GM21576 (cell line): ENCODE measurements at regions not wholly inside any gene's neighbourhood (a gene's known extent, or its start where the extent isn't known, plus 50 kb on each side); places are given as distances from the start of the nearest gene placed in this dataset.

ENCODE experiments used
- ATAC-seq: cut with Tn5 transposase; IDR thresholded peaks from one replicate; pipeline ENCODE4 v1.9.1; 2021; ENCODE audit warnings: mild to moderate bottlenecking, moderate library complexity; ENCODE audit not compliant: unreplicated experiment

DNA sequence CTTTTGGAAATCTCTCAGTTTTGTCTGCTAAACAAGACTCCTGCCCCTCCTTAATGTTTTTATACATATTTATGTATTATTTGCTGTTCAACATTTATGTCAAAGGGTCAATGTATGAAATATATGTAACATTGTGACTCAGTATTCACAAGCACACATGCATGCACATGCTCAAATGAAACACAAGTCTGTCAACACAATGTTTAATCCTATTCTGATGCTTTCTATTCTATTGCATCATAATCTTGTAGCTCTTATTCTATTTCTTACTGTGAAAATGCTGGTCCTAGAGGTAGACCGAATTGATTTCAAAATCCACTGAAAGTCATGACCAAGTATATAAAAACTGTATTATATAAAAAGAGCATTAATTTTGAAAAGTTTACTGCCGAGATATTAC, 1463.3 kb downstream of the C4orf33 start:
- ATAC-seq = no peak

DNA sequence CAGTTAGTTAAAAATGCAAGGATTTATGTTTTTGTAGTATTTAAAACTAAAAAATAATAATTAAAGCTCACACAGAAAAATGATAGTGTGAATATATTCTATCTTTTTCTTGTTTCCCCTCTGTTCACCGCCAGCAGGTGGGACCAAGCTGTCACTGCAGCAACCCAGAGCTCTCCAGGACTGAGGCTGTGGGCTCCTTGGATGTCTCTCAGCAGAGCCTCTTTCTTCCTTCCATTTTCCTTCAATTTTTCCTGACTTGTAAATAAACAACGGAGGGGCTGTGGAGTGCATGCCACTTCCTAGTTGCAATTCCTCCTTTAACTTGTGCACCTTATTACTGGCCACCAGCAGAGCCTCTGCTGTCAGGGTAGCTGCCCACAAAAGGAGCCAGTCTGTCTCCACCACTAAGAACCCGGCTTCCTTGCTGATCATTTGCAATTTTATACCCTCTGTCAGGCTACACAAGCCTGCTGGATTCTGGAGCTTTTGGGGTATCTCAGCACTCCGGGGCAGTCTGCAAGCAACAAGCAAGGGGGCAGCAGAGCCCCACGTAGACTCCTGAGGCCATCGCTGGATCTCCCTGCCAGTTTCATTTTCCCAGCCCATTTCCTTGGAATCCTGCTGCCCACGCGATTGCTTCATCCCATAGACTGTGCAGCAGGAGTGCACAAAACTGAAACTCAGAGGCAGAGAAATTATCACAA, 1467.4 kb downstream of the C4orf33 start:
- no peak for ATAC-seq

DNA sequence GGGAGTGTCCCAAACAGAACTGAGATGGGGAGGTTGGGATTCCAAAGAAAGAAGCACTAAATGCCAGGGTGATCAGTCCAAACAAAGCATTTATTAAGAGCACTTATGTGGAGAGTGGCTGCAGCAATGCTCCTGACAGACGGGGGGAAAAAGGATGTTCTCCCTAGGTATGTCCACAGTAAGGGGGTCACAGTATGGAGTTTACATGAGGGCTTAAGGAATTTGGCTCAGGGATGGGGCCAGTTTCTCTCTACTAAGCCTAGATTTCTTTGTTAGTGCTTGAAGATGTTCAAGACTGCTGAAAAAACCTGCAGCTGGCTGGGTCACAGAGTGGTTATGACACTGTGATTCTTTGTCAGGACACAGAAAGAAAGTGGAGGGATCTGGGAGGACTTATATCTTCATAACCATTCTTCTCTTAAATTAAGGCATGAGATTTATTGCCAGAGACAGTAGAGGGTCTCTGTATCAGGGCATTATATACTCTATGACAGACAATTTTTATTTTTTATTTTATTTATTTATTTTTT, 1468.0 kb downstream of the C4orf33 start:
- no peak for ATAC-seq

DNA sequence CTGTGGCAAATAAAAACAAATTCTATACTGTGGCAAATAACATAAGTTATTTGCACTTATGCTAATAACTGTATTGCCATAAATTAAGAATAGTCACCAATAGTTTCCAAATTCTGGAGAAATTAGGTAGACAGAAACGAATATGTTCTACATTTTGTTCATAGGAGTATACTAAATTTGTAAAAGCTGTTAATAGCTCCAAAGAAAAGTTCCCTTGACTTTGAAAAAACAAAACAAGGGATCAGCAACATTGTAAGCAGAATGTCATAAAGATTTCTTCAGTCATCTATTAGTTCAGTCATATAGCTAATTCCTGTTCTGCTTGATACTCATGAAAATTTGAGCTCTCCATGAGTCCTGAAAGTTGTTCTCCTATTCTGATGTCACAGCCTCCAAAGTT, 1472.8 kb downstream of the C4orf33 start:
- no peak for ATAC-seq

DNA sequence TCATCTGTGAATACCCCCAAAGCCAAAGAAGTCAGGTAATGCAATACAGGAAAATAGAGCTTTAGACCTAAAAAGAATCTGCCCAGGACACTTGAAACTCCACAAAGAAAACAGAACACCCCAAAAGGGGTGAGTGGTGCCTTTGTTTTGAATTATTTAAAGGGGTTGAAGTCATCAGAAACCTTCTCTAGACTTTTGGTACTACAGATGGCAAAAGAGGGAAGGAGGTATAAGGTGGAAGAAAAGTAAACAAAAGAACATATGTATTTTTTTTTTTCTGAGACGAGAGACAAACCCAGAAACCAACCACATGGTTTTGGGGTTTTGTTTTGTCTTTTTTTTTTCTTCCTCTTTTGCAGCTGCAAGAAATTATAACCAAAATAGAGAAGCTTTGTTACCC, 1477.8 kb downstream of the C4orf33 start:
- ATAC-seq = no peak

DNA sequence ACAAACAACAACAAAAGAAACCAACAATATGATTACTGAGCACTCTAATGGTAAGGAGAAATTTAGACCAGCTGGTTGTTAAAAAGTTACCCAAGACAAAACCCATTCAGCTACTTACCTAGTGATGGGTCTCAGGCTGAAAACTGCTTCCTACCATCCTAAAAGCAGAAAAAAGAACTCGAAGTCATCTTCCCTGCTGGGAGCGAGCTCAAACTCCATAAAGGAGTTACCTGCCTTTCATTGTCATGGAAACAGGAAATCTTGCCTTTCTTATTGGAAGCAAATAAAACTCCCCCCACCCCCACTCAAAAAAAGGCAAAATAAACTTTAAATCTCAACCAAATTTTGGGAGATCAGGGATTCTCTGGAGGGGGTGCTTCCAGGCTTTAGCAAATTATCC, 1478.3 kb downstream of the C4orf33 start:
- ATAC-seq = no peak

DNA sequence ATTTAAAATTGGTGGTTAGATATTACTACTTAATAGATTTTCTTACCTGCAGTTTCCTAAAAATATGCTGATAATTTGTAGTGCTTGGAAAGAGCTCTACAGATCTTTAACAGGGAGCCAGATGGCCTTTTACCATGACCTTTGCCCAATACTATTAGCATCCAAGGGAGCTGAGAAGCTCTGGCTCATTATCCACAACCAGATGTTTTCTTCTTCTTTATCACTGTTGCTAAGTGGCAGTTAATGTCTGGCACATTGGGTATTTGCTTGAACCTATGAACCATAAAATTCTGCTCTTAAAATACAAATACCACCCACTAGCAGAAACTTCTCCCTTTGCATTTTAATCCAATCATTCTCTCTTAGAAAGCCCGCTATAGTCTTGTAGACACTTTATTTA, 1480.3 kb downstream of the C4orf33 start:
- no peak for ATAC-seq

DNA sequence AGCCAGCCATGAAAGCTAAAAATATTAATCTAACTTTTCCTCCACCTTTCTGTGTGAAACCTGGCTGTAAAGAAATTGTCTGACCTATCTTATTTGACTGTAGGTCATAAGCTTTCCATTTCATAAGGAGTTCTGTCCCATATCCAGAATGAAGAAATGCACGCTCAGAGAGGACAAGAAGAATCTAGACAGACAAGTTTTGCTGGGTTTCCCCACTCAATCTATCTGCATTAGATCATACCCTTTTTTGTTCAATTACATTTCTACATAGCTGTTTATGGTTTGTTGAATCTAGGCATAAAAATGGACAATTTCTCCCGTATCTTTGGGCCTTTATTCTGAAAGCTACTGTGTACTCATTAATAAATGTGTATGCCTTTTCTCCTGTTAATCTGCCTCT, 1495.1 kb downstream of the C4orf33 start:
- ATAC-seq = no peak

DNA sequence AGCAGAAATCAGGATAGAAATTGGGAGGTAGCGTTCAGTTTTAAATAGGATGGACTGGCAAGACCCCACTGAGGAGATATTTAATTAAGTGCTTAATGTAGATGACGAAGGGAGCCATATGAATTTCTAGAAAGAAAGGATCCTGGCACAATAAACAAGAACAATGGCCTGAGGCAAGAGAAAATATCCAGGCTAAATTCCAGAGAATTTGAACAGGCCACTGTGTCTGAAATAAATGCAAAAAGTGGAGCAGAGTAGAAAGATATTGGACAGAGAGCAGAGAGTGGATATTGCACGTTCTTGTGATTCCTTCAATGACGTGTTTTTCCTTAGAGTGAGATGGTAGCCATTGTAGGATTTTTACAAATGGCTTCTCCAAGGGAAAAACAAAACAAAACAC, 1504.8 kb downstream of the C4orf33 start:
- ATAC-seq = no peak

DNA sequence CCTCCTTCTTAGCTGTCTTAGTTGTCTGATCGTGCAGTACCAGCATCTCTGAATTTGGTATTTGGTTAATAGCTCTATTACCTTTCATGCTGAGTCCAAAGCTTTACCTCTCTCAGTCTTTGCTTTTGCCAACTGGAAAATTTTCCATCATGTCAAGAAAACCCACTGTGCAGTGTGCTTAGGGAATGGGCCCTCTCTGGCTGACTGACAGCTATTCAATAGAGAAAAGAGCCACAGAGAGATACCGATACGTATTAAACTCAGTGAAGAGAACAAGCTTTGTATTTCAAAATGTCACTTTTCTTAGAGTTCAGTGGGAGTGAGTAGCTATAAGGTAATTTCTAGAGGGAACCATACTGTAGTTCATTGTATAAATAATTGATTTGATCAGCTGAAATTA, 1507.1 kb downstream of the C4orf33 start:
- ATAC-seq = no peak

DNA sequence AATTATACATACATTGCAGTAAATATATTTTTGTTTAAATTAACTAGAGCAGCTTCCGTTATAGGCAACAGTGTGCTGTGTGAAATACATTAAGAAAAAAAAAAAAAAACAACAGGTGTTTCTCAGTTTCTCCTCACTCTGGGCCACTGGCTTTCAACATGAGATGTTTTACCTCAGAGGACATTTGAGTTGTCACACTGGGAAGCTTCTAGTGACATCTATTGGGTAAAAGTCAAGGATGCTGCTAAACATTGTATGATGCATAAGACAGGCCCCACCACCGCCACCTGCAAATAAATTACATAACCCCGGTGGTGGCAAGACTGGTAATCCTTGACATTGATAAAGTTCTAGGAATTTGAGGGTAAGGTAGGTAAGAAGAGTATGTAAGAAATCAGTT, 1512.2 kb downstream of the C4orf33 start:
- no peak for ATAC-seq

DNA sequence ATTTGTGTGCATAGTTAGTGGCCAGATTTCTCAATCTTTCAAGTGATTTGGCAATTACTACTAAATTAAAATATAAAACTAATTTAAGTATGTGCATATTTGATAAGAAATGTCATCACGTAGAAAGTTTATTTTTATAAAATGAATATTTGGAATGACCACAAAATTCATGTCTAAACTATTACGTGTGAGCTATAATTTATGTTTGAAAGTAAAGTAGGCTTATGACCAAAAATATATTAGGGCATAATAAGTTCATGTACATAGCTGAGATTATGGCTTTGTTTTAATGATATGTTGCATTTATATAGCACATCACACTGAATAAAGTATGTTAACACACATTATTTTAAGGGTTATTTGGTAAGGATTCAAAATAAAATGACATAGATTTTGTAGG, 1532.6 kb downstream of the C4orf33 start:
- ATAC-seq = no peak

DNA sequence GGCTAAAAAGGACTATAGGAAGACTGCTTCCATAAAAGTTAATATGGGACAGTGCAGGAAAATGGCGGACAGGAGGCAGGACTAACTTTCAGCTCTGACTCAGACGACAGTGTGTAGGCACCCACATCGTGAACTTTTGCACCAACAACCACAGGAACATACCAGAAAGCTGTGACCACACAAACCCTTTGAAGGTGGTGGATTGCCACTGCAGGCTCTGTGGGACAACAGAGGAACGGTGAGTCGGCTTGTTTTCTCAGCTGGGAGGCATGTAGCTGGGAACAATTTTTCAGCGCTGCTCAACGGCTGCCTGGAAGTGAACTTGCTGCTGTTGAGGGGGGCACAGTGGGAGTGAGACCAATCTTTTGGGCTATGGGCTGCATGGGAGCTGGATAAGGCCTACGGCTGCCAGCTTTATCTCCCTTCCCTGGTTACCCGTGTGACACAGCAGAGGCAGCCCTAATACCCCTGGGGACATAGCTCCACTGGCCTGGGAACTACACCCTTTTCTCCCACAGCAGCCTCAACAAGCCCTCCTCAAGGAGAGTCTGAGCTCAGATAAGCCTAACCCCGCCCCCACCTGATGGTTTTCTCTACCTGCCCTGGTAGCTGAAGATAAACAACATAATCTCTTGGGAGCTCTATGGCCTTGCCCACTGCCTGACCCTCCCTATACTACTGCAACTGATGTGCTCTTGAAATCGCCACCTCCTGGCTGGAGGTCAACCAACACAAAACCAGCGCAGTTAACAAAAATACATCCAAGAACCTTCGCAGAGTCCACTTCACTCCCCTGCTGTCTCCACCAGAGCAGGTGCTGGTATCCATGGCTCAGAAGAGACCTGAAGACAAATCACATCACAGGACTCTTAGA, 1537.0 kb downstream of the C4orf33 start:
- no peak for ATAC-seq

DNA sequence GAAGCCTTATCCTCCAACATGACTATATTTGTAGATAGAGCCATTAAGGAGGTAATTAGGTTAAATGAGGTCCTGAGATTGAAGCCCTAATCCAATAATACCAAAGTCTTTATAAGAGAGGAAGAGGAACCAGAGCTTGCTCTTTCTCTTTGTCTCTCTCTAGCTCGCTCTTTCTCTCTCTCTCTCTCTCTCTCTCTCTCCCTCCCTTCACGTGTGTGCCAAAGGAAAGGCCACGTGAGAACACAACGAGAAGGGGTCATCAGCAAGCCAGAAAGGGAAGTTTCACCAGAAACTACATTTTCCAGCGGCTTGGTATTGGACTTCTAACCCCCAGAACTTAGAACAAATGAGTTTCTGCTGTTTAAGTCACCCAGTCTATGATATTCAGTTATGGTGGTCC, 1540.5 kb downstream of the C4orf33 start:
- no peak for ATAC-seq

DNA sequence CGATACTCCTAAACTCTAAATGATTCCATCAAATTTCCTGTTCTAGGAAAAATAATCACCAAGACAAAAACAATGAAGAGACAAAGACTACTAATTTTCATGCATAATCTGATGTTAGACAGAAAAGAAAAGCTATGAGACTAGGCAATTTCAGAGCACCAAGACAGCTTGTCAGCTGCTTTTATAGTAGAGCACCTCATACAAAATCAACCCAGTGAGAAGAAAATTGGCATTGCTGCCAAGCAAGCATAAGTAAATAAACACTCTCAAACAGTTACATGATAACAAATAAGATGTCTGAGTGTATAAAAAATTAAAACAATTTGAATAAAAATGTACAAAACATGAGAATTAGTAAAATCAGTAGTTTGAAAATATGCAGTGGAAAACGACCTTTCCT, 1544.6 kb downstream of the C4orf33 start:
- no peak for ATAC-seq

DNA sequence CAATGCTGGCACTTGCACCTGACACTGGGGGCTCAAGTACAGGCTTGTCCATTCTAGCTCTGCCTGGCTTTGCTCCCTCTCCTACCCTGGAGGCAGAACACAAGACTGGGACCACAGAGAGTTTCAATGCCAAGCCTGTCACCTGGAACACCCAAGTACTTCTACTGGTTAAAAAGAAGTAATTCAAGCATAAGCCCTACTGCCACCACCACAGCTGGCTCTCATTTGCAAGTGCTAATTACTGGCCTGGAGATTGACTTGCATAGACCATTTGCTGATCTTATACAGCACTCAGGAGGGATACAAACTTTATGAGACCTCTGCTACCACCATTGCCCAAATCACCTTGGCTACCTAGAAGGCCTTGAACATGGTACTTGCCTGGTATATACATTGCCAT, 1550.9 kb downstream of the C4orf33 start:
- no peak for ATAC-seq

DNA sequence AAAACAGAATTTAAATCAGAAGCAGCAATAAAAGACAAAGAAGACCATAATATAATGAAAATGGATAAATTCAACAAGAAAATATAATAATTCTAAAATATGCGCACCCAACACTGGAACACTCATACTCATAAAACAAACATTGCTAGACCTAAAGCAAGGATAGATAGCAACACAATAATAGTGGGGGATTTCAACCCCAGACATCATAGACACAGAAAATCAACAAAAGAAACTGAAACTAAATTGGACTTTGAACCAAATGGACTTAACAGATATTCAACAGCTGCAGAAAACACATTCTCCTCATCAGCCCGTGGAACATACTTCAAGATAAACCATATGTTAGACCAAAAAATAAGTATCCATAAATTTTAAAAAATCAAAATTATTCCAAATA, 1552.6 kb downstream of the C4orf33 start:
- no peak for ATAC-seq

DNA sequence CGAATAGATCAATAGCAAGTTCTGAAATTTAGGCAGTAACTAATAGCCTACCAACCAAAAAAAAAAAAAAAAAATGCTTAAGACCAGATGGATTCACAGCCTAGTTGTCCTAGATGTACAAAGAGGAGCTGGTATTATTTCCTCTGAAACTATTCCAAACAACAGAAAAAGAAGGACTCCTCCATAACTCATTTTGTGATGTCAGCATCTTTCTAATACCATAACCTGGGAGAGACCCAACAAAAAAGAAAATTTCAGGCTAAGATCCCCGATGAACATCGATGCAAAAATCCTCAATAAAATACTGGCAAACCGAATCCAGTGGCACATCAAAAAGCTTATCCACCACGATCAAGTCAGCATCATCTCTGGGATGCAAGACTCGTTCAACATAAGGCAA, 1557.9 kb downstream of the C4orf33 start:
- ATAC-seq = no peak

DNA sequence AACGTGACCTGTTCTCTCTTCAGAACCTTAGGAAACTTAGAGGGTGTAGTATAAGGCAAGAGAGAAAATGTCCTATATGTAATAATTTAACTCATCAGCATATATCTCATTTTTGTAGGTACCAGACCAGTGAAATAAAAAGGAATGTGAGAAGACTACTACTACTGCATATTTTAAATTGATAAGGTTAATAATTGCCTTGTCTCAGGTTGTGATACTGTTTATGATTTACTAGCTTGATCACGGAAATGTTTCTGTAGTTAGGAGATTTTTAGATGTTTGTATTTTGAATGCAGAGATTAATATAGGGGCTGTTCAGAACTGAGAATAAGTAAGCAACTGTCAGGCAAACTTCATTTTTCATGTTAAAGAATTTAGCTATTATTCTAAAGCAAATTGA, 1563.4 kb downstream of the C4orf33 start:
- ATAC-seq = no peak

DNA sequence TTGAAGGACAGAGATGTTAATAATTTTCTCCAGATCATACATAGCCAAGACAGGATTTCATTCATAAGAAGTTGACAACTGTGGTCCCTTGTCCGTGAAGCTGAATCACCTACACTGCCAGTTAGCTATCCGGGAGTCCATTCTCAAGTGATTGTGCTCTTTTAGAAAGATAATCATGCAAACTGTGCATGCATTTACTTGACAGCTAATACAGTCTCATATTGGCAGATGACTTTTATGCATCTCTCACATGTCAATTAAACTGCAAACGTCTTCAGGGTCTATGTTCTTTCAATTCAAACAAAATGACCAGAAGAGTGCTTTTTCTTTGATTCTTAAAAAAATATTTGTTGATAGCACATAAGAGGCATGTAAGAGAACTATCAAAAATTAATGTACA, 1572.9 kb downstream of the C4orf33 start:
- no peak for ATAC-seq

DNA sequence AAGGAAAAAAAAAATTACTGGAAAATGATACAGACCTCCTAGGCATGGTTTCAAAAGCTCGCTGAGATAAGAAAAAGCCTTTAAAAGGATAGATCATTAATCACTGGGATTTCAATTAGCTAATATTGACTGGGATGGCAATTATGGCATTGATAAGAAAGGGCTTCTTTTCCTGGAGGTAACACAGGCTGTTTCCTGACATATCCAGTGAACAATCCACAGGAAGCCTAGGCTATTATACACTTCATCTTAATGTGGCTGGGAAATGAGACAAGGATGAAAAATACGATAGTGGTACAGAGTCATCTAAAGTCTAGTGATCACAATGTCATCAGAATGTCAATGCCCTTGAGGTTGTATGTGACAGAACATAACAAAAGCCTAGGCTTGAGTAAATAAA, 1579.3 kb downstream of the C4orf33 start:
- ATAC-seq = no peak

DNA sequence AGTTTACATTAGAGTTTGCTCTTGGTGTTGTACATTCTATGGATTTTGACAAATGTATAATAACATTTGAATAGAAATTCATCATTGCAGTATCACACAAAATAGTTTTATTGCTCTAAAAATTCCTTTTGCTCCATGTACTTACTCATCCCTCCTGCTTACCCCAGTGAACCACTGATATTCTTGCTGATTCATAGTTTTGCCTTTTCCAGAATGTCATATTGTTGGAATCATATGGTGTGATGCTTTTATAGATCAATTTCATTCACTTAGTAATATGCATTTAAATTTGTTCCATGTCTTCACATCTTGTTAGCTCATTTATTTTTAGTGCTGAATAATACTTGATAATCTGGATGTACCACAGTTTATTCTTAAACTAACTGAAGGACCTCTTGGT, 1593.2 kb downstream of the C4orf33 start:
- ATAC-seq = no peak
